Activated T-helper 1 cell treated with anti-CD3 and anti-CD28 coated beads, Interleukin-12 subunit alpha, Interleukin-12 subunit beta, Interleukin-2, Interleukin-4 antibody, amounts not matched to agents 30 ng/mL and 10 ng/mL and 1 ng/mL, durations not matched to agents 14 hours and 24 hours and 36 hours (primary cell): ENCODE measurements at regions not wholly inside any gene's neighbourhood (a gene's known extent, or its start where the extent isn't known, plus 50 kb on each side); places are given as distances from the start of the nearest gene placed in this dataset.
"Not testable (repeated sequence)": the region's sequence is repeated elsewhere in the genome, so short reads cannot be mapped to it uniquely, and the experiment has no call there.

Experiments used
- DNase-seq: peaks from one replicate; pipeline ENCODE4 v3.0.0; 2021; ENCODE audit warnings: low spot score
- H3K27ac Mint-ChIP-seq: one replicate; pipeline ENCODE4 v1.8.0; 2021; ENCODE audit warnings: mild to moderate bottlenecking, mixed read lengths
- H3K27me3 Mint-ChIP-seq: one replicate; pipeline ENCODE4 v1.8.0; 2022; ENCODE audit warnings: mild to moderate bottlenecking, moderate library complexity, mixed read lengths; ENCODE audit not compliant: insufficient read depth
- H3K36me3 Mint-ChIP-seq: one replicate; pipeline ENCODE4 v1.8.0; 2021; ENCODE audit warnings: low read depth, mixed read lengths
- H3K4me1 Mint-ChIP-seq: one replicate; pipeline ENCODE4 v1.8.0; 2021; ENCODE audit warnings: low read depth, mixed read lengths
- H3K4me3 Mint-ChIP-seq: one replicate; pipeline ENCODE4 v1.8.0; 2021; ENCODE audit warnings: mild to moderate bottlenecking, moderate library complexity, mixed read lengths
- H3K9me3 Mint-ChIP-seq: one replicate; pipeline ENCODE4 v1.8.0; 2021; ENCODE audit warnings: mixed read lengths
- intact Hi-C: fragments of 100-400 bp; cut with micrococcal nuclease; formaldehyde crosslinking; loops from one replicate; pipeline ENCODE4 v1.15.1; 2024

- peaks cover 2% of the 10 kb centered on the region for H3K27me3 Mint-ChIP-seq
- intact Hi-C loops: loop anchor here (5.0 kb wide), 1 partner anchor 290 kb away; no protein-coding TSS in a partner anchor
- H3K36me3 Mint-ChIP-seq: no peaks in the 10 kb centered on the region
- H3K9me3 Mint-ChIP-seq: no peaks in the 10 kb centered on the region
- no peak for DNase-seq
- no peak overlapping the region for H3K4me3 Mint-ChIP-seq
- H3K4me1 Mint-ChIP-seq: peaks cover 9% of the 10 kb centered on the region
- H3K27ac Mint-ChIP-seq: peak overlapping the region; percentile 69
These were observed 189.1 kb upstream of the ERBB4 start for GRCh38 chr2:212727751-212728150.

GRCh38 chr2:212726403-212726802 is 187.8 kb upstream of the ERBB4 start:
- peaks cover 9% of the 10 kb centered on the region for H3K4me1 Mint-ChIP-seq
- H3K9me3 Mint-ChIP-seq: peaks cover 3% of the 10 kb centered on the region
- H3K27me3 Mint-ChIP-seq: peaks cover 2% of the 10 kb centered on the region
- H3K36me3 Mint-ChIP-seq: no peaks in the 10 kb centered on the region
- H3K27ac Mint-ChIP-seq: no peak overlapping the region
- intact Hi-C loops: loop anchor here (5.0 kb wide), 1 partner anchor 291 kb away; no protein-coding TSS in a partner anchor
- no peak for DNase-seq
- no peak overlapping the region for H3K4me3 Mint-ChIP-seq

GRCh38 chr2:212725180-212725579 is 186.6 kb upstream of the ERBB4 start:
- Mint-ChIP-seq H3K36me3 (no peaks in the 10 kb centered on the region), H3K4me1 (peaks cover 4% of the 10 kb centered on the region), H3K4me3 (no peak overlapping the region), H3K9me3 (peaks cover 4% of the 10 kb centered on the region), H3K27ac (no peak overlapping the region), H3K27me3 (peaks cover 2% of the 10 kb centered on the region)
- DNase-seq: no peak
- intact Hi-C loops: loop anchor here (5.0 kb wide), 1 partner anchor 292 kb away; no protein-coding TSS in a partner anchor

GRCh38 chr2:212723226-212723625 is 184.6 kb upstream of the ERBB4 start:
- no peak overlapping the region for H3K4me3 Mint-ChIP-seq
- intact Hi-C loops: no loop called here
- no peak for DNase-seq

GRCh38 chr2:212722046-212722445 is 183.4 kb upstream of the ERBB4 start:
- Mint-ChIP-seq H3K27me3 (peaks cover 2% of the 10 kb centered on the region), H3K9me3 (peaks cover 4% of the 10 kb centered on the region), H3K4me1 (peaks cover 4% of the 10 kb centered on the region), H3K36me3 (no peaks in the 10 kb centered on the region), H3K27ac (no peak overlapping the region), H3K4me3 (no peak overlapping the region)
- no peak for DNase-seq
- intact Hi-C loops: no loop called here

More at GRCh38 chr2:212723226-212723625, 184.6 kb upstream of the ERBB4 start:
- H3K36me3 Mint-ChIP-seq: no peaks in the 10 kb centered on the region
- H3K4me1 Mint-ChIP-seq: peaks cover 4% of the 10 kb centered on the region
- peaks cover 4% of the 10 kb centered on the region for H3K9me3 Mint-ChIP-seq
- peaks cover 2% of the 10 kb centered on the region for H3K27me3 Mint-ChIP-seq
- no peak overlapping the region for H3K27ac Mint-ChIP-seq

GRCh38 chr2:212721026-212721451 is 182.4 kb upstream of the ERBB4 start:
- Mint-ChIP-seq H3K27me3 (peaks cover 2% of the 10 kb centered on the region), H3K4me1 (peaks cover 4% of the 10 kb centered on the region), H3K9me3 (peaks cover 4% of the 10 kb centered on the region), H3K27ac (no peak overlapping the region), H3K36me3 (no peaks in the 10 kb centered on the region), H3K4me3 (no peak overlapping the region)
- intact Hi-C loops: no loop called here
- DNase-seq: no peak

GRCh38 chr2:212715411-212715810 is 176.8 kb upstream of the ERBB4 start:
- H3K4me1 Mint-ChIP-seq, H3K36me3 Mint-ChIP-seq, DNase-seq, H3K4me3 Mint-ChIP-seq, H3K27ac Mint-ChIP-seq, H3K27me3 Mint-ChIP-seq, H3K9me3 Mint-ChIP-seq, intact Hi-C loops: not testable (repeated sequence)

- H3K27me3 Mint-ChIP-seq: peaks cover 3% of the 10 kb centered on the region
- no peak for DNase-seq
- intact Hi-C loops: no loop called here
- no peaks in the 10 kb centered on the region for H3K4me1 Mint-ChIP-seq
- H3K27ac Mint-ChIP-seq: no peak overlapping the region
- no peaks in the 10 kb centered on the region for H3K9me3 Mint-ChIP-seq
- no peaks in the 10 kb centered on the region for H3K36me3 Mint-ChIP-seq
- H3K4me3 Mint-ChIP-seq: no peak overlapping the region
These were observed 175.1 kb upstream of the ERBB4 start for GRCh38 chr2:212713681-212714080.

GRCh38 chr2:212712991-212713390 is 174.4 kb upstream of the ERBB4 start:
- intact Hi-C loops: no loop called here
- no peaks in the 10 kb centered on the region for H3K36me3 Mint-ChIP-seq
- no peak for DNase-seq
- H3K27ac Mint-ChIP-seq: no peak overlapping the region
- no peak overlapping the region for H3K4me3 Mint-ChIP-seq
- no peaks in the 10 kb centered on the region for H3K9me3 Mint-ChIP-seq
- H3K27me3 Mint-ChIP-seq: peaks cover 3% of the 10 kb centered on the region
- no peaks in the 10 kb centered on the region for H3K4me1 Mint-ChIP-seq

GRCh38 chr2:212712466-212712865 is 173.9 kb upstream of the ERBB4 start:
- H3K9me3 Mint-ChIP-seq: no peaks in the 10 kb centered on the region
- peaks cover 3% of the 10 kb centered on the region for H3K27me3 Mint-ChIP-seq
- no peak for DNase-seq
- no peaks in the 10 kb centered on the region for H3K4me1 Mint-ChIP-seq
- intact Hi-C loops: no loop called here
- H3K36me3 Mint-ChIP-seq: no peaks in the 10 kb centered on the region
- H3K27ac Mint-ChIP-seq: no peak overlapping the region
- H3K4me3 Mint-ChIP-seq: no peak overlapping the region

- H3K4me3 Mint-ChIP-seq: no peak overlapping the region
- intact Hi-C loops: no loop called here
- no peaks in the 10 kb centered on the region for H3K36me3 Mint-ChIP-seq
- peaks cover 3% of the 10 kb centered on the region for H3K27me3 Mint-ChIP-seq
- no peaks in the 10 kb centered on the region for H3K9me3 Mint-ChIP-seq
- no peak for DNase-seq
- H3K27ac Mint-ChIP-seq: no peak overlapping the region
- no peaks in the 10 kb centered on the region for H3K4me1 Mint-ChIP-seq
These were observed 173.3 kb upstream of the ERBB4 start for GRCh38 chr2:212711856-212712255.

- Mint-ChIP-seq H3K4me3 (no peak overlapping the region), H3K9me3 (no peaks in the 10 kb centered on the region), H3K4me1 (no peaks in the 10 kb centered on the region), H3K27ac (no peak overlapping the region), H3K27me3 (peaks cover 2% of the 10 kb centered on the region), H3K36me3 (no peaks in the 10 kb centered on the region)
- no peak for DNase-seq
- intact Hi-C loops: no loop called here
These were observed 170.7 kb upstream of the ERBB4 start for GRCh38 chr2:212709280-212709679.

- no peak for DNase-seq
- H3K9me3 Mint-ChIP-seq: no peaks in the 10 kb centered on the region
- peaks cover 1% of the 10 kb centered on the region for H3K27me3 Mint-ChIP-seq
- intact Hi-C loops: no loop called here
- no peaks in the 10 kb centered on the region for H3K4me1 Mint-ChIP-seq
- H3K36me3 Mint-ChIP-seq: no peaks in the 10 kb centered on the region
- H3K4me3 Mint-ChIP-seq: no peak overlapping the region
- H3K27ac Mint-ChIP-seq: no peak overlapping the region
These were observed 169.8 kb upstream of the ERBB4 start for GRCh38 chr2:212708355-212708754.

- Mint-ChIP-seq H3K36me3 (no peaks in the 10 kb centered on the region), H3K27me3 (peaks cover 4% of the 10 kb centered on the region), H3K27ac (no peak overlapping the region), H3K4me1 (no peaks in the 10 kb centered on the region), H3K9me3 (no peaks in the 10 kb centered on the region), H3K4me3 (no peak overlapping the region)
- intact Hi-C loops: no loop called here
- no peak for DNase-seq
These were observed 156.8 kb upstream of the ERBB4 start for GRCh38 chr2:212695426-212695825.
